BLaER1 (cell line): ENCODE measurements at regions not wholly inside any gene's neighbourhood (a gene's known extent, or its start where the extent isn't known, plus 50 kb on each side); places are given as distances from the start of the nearest gene placed in this dataset.

ENCODE experiments used
- H3K27ac ChIP-seq: shearing (Covaris generic); formaldehyde crosslinking; 2 replicates; pipeline ENCODE4 v1.8.1; 2022
- H3K27me3 ChIP-seq: shearing (Covaris generic); formaldehyde crosslinking; 2 replicates; pipeline ENCODE4 v1.8.1; 2022
- H3K36me3 ChIP-seq: shearing (Covaris generic); formaldehyde crosslinking; 2 replicates; pipeline ENCODE4 v1.8.1; 2022
- H3K4me1 ChIP-seq: shearing (Covaris generic); formaldehyde crosslinking; 2 replicates; pipeline ENCODE4 v1.8.1; 2022
- H3K4me2 ChIP-seq: shearing (Covaris generic); formaldehyde crosslinking; 2 replicates; pipeline ENCODE4 v1.8.1; 2022
- H3K4me3 ChIP-seq: shearing (Covaris generic); formaldehyde crosslinking; 2 replicates; pipeline ENCODE4 v1.8.1; 2022
- H3K9ac ChIP-seq: shearing (Covaris generic); formaldehyde crosslinking; 2 replicates; pipeline ENCODE4 v1.8.1; 2022
- H3K9me3 ChIP-seq: shearing (Covaris generic); formaldehyde crosslinking; 2 replicates; pipeline ENCODE4 v1.8.1; 2022
- H4K20me1 ChIP-seq: shearing (Covaris generic); formaldehyde crosslinking; 2 replicates; pipeline ENCODE4 v1.8.1; 2022
- Cebpa-rat ChIP-seq: shearing (Covaris generic); IDR thresholded peaks from 2 replicates; pipeline ENCODE4 v1.8.1; 2022

- Histone ChIP-seq H3K4me2 (no peak overlapping the region), H3K4me1 (peaks cover 71% of the 10 kb centered on the region), H3K9me3 (no peaks in the 10 kb centered on the region), H3K36me3 (no peaks in the 10 kb centered on the region), H4K20me1 (no peaks in the 10 kb centered on the region), H3K27ac (no peak overlapping the region), H3K4me3 (no peak overlapping the region), H3K9ac (no peak overlapping the region), H3K27me3 (no peaks in the 10 kb centered on the region)
- TF ChIP-seq Cebpa-rat: no peak
Observed at GRCh38 chr6:109303164-109303563, 79.1 kb downstream of the CD164 start.

- Histone ChIP-seq H3K4me2 (no peak overlapping the region; the same call in 1 of the 2 replicates), H4K20me1 (no peaks in the 10 kb centered on the region), H3K4me3 (no peak overlapping the region), H3K9me3 (no peaks in the 10 kb centered on the region), H3K36me3 (no peaks in the 10 kb centered on the region), H3K27ac (no peak overlapping the region), H3K9ac (no peak overlapping the region), H3K27me3 (no peaks in the 10 kb centered on the region), H3K4me1 (peaks cover 81% of the 10 kb centered on the region)
- no peak for TF ChIP-seq Cebpa-rat
Observed at GRCh38 chr6:109302176-109302575, 80.1 kb downstream of the CD164 start.

GRCh38 chr6:109301418-109301817 is 80.8 kb downstream of the CD164 start:
- H3K27ac ChIP-seq: 0 out of 2 replicates have a peak overlapping the region, but pooled peaks have one; percentile 15
- no peaks in the 10 kb centered on the region for H3K27me3 ChIP-seq
- no peaks in the 10 kb centered on the region for H4K20me1 ChIP-seq
- peaks cover 88% of the 10 kb centered on the region for H3K4me1 ChIP-seq
- no peaks in the 10 kb centered on the region for H3K36me3 ChIP-seq
- no peak for TF ChIP-seq Cebpa-rat
- H3K9me3 ChIP-seq: no peaks in the 10 kb centered on the region
- no peak overlapping the region for H3K4me3 ChIP-seq
- H3K4me2 ChIP-seq: peak overlapping the region; percentile 79
- H3K9ac ChIP-seq: no peak overlapping the region; the same call in 1 of the 2 replicates

- no peaks in the 10 kb centered on the region for H3K27me3 ChIP-seq
- H3K27ac ChIP-seq: no peak overlapping the region
- H3K4me2 ChIP-seq: peak overlapping the region; percentile 79
- peaks cover 90% of the 10 kb centered on the region for H3K4me1 ChIP-seq
- H3K9ac ChIP-seq: no peak overlapping the region
- no peaks in the 10 kb centered on the region for H3K36me3 ChIP-seq
- no peak overlapping the region for H3K4me3 ChIP-seq
- no peaks in the 10 kb centered on the region for H4K20me1 ChIP-seq
- no peak for TF ChIP-seq Cebpa-rat
- no peaks in the 10 kb centered on the region for H3K9me3 ChIP-seq
Observed at GRCh38 chr6:109300874-109301273, 81.4 kb downstream of the CD164 start.

GRCh38 chr6:109299776-109300564 is 82.3 kb downstream of the CD164 start:
- no peaks in the 10 kb centered on the region for H4K20me1 ChIP-seq
- TF ChIP-seq Cebpa-rat: no peak
- no peaks in the 10 kb centered on the region for H3K36me3 ChIP-seq
- peak overlapping the region; percentile 65 for H3K27ac ChIP-seq
- H3K4me3 ChIP-seq: no peak overlapping the region
- no peaks in the 10 kb centered on the region for H3K9me3 ChIP-seq
- no peaks in the 10 kb centered on the region for H3K27me3 ChIP-seq
- peak overlapping the region; percentile 23; the same call in 1 of the 2 replicates for H3K9ac ChIP-seq
- peaks cover 90% of the 10 kb centered on the region for H3K4me1 ChIP-seq
- peak overlapping the region; percentile 79 for H3K4me2 ChIP-seq

- no peak overlapping the region for H3K4me3 ChIP-seq
- H3K4me2 ChIP-seq: peak overlapping the region; percentile 79
- peak overlapping the region; percentile 55; the same call in 1 of the 2 replicates for H3K27ac ChIP-seq
- H3K4me1 ChIP-seq: peaks cover 90% of the 10 kb centered on the region
- H3K36me3 ChIP-seq: no peaks in the 10 kb centered on the region
- no peak overlapping the region for H3K9ac ChIP-seq
- no peaks in the 10 kb centered on the region for H4K20me1 ChIP-seq
- H3K9me3 ChIP-seq: no peaks in the 10 kb centered on the region
- no peak for TF ChIP-seq Cebpa-rat
- no peaks in the 10 kb centered on the region for H3K27me3 ChIP-seq
Observed at GRCh38 chr6:109299265-109299607, 83.0 kb downstream of the CD164 start.

GRCh38 chr6:109298605-109299264 is 83.5 kb downstream of the CD164 start:
- Histone ChIP-seq H3K9ac (no peak overlapping the region), H3K27ac (peak overlapping the region; percentile 55), H3K9me3 (no peaks in the 10 kb centered on the region), H3K4me3 (no peak overlapping the region), H3K4me1 (peaks cover 90% of the 10 kb centered on the region), H4K20me1 (no peaks in the 10 kb centered on the region), H3K4me2 (peak overlapping the region; percentile 79), H3K27me3 (no peaks in the 10 kb centered on the region), H3K36me3 (no peaks in the 10 kb centered on the region)
- TF ChIP-seq Cebpa-rat: no peak

- Histone ChIP-seq H3K4me2 (peak overlapping the region; percentile 82), H3K27me3 (no peaks in the 10 kb centered on the region), H3K4me3 (no peak overlapping the region), H3K4me1 (peaks cover 96% of the 10 kb centered on the region), H3K9ac (peak overlapping the region; percentile 46), H3K36me3 (no peaks in the 10 kb centered on the region), H3K9me3 (no peaks in the 10 kb centered on the region), H4K20me1 (no peaks in the 10 kb centered on the region), H3K27ac (peak overlapping the region; percentile 74)
- no peak for TF ChIP-seq Cebpa-rat
Observed at GRCh38 chr6:109297406-109298110, 84.7 kb downstream of the CD164 start.

- H3K4me1 ChIP-seq: peaks cover 100% of the 10 kb centered on the region
- no peaks in the 10 kb centered on the region for H3K36me3 ChIP-seq
- H3K27me3 ChIP-seq: no peaks in the 10 kb centered on the region
- peak overlapping the region; percentile 74 for H3K27ac ChIP-seq
- peak overlapping the region; percentile 82 for H3K4me2 ChIP-seq
- H3K4me3 ChIP-seq: no peak overlapping the region
- peak overlapping the region; percentile 16; the same call in 1 of the 2 replicates for H3K9ac ChIP-seq
- no peak for TF ChIP-seq Cebpa-rat
- H3K9me3 ChIP-seq: no peaks in the 10 kb centered on the region
- H4K20me1 ChIP-seq: no peaks in the 10 kb centered on the region
Observed at GRCh38 chr6:109296971-109297372, 85.3 kb downstream of the CD164 start.
